Neural progenitor cell (in vitro differentiated cells): ENCODE measurements at regions not wholly inside any gene's neighbourhood (a gene's known extent, or its start where the extent isn't known, plus 50 kb on each side); places are given as distances from the start of the nearest gene placed in this dataset.

Experiments used
- DNase-seq: peaks from one replicate; pipeline ENCODE4 v3.0.0-alpha.2; 2016; ENCODE audit warnings: low spot score
- H2AFZ ChIP-seq: fragments of 200-600 bp; sonication (generic); replicated peaks from 2 replicates; pipeline ENCODE4 v1.6.1; 2016; ENCODE audit warnings: antibody characterized with exemption
- H3F3A ChIP-seq: fragments of 200-600 bp; sonication (generic); 2 replicates; pipeline ENCODE4 v1.6.1; 2016; ENCODE audit warnings: antibody characterized with exemption, low read depth
- H3K27ac ChIP-seq: fragments of 200-600 bp; sonication (generic); 2 replicates; pipeline ENCODE4 v1.5.1; 2016; ENCODE audit warnings: mild to moderate bottlenecking
- H3K27me3 ChIP-seq: fragments of 200-600 bp; sonication (generic); 2 replicates; pipeline ENCODE4 v1.6.1; 2016; ENCODE audit warnings: mild to moderate bottlenecking, moderate library complexity
- H3K36me3 ChIP-seq: fragments of 200-600 bp; sonication (generic); 2 replicates; pipeline ENCODE4 v1.5.1; 2016
- H3K4me1 ChIP-seq: fragments of 200-600 bp; sonication (generic); 2 replicates; pipeline ENCODE4 v1.6.1; 2016; ENCODE audit warnings: mixed run types
- H3K4me2 ChIP-seq: fragments of 200-600 bp; sonication (generic); 2 replicates; pipeline ENCODE4 v1.6.1; 2016
- H3K4me3 ChIP-seq: fragments of 200-600 bp; sonication (generic); 2 replicates; pipeline ENCODE4 v1.5.1; 2016
- H3K79me2 ChIP-seq: fragments of 200-600 bp; sonication (generic); 2 replicates; pipeline ENCODE4 v1.6.1; 2016; ENCODE audit warnings: low read depth
- H3K9ac ChIP-seq: fragments of 200-600 bp; sonication (generic); 2 replicates; pipeline ENCODE4 v1.6.1; 2016
- H3K9me3 ChIP-seq: fragments of 200-600 bp; sonication (generic); 2 replicates; pipeline ENCODE4 v1.5.1; 2016; ENCODE audit warnings: low read depth
- H4K20me1 ChIP-seq: fragments of 200-600 bp; sonication (generic); 2 replicates; pipeline ENCODE4 v1.6.1; 2016; ENCODE audit warnings: low read depth
- H3K27ac Mint-ChIP-seq: 3 replicates; pipeline ENCODE4 v1.8.0; 2021; ENCODE audit warnings: mixed read lengths
- H3K27me3 Mint-ChIP-seq: 2 replicates; pipeline ENCODE4 v1.8.0; 2022; ENCODE audit warnings: low read depth, mild to moderate bottlenecking, inconsistent platforms, moderate library complexity, mixed read lengths; ENCODE audit not compliant: insufficient read depth
- H3K36me3 Mint-ChIP-seq: 3 replicates; pipeline ENCODE4 v1.8.0; 2021; ENCODE audit warnings: mixed read lengths
- H3K4me1 Mint-ChIP-seq: 3 replicates; pipeline ENCODE4 v1.8.0; 2021; ENCODE audit warnings: mixed read lengths
- H3K4me3 Mint-ChIP-seq: 3 replicates; pipeline ENCODE4 v1.8.0; 2021; ENCODE audit warnings: mild to moderate bottlenecking, moderate library complexity, mixed read lengths
- H3K9me3 Mint-ChIP-seq: 3 replicates; pipeline ENCODE4 v1.8.0; 2020; ENCODE audit warnings: mixed read lengths
- CTCF ChIP-seq: fragments of 200-600 bp; sonication (generic); IDR thresholded peaks from 2 replicates; pipeline ENCODE4 v1.5.1; 2017; ENCODE audit warnings: antibody characterized with exemption, mild to moderate bottlenecking
- EZH2 ChIP-seq: fragments of 200-600 bp; sonication (generic); IDR thresholded peaks from 2 replicates; pipeline ENCODE4 v1.6.1; 2017; ENCODE audit warnings: antibody characterized with exemption, mild to moderate bottlenecking, moderate library complexity
- EZH2phosphoT487 ChIP-seq: fragments of 200-600 bp; sonication (generic); IDR thresholded peaks from 2 replicates; pipeline ENCODE4 v1.6.1; 2017; ENCODE audit warnings: antibody characterized with exemption

- Histone ChIP-seq H3F3A (no peaks in the 10 kb centered on the region), H3K4me3 (no peak overlapping the region), H2AFZ (peak overlapping the region; percentile 4), H3K9ac (no peak overlapping the region), H3K9me3 (no peaks in the 10 kb centered on the region), H3K27ac (no peak overlapping the region), H3K4me1 (no peaks in the 10 kb centered on the region), H3K79me2 (no peaks in the 10 kb centered on the region), H4K20me1 (no peaks in the 10 kb centered on the region), H3K4me2 (no peak overlapping the region), H3K27me3 (no peaks in the 10 kb centered on the region), H3K36me3 (no peaks in the 10 kb centered on the region)
- H3K4me3 Mint-ChIP-seq, result no peak overlapping the region
- H3K27ac Mint-ChIP-seq, result no peak overlapping the region
- no peaks in the 10 kb centered on the region for H3K36me3 Mint-ChIP-seq
- no peak for TF ChIP-seq EZH2
- TF ChIP-seq CTCF, result no peak
- no peak for TF ChIP-seq EZH2phosphoT487
- DNase-seq, result no peak
- H3K27me3 Mint-ChIP-seq, result peaks cover 2% of the 10 kb centered on the region
- H3K9me3 Mint-ChIP-seq, result no peaks in the 10 kb centered on the region
- no peaks in the 10 kb centered on the region for H3K4me1 Mint-ChIP-seq
Measured at GRCh38 chr5:164052536-164053093, 547.2 kb downstream of the MAT2B start.

- Histone ChIP-seq H3K9me3 (no peaks in the 10 kb centered on the region), H3K4me3 (no peak overlapping the region)
- no peaks in the 10 kb centered on the region for H3K36me3 Mint-ChIP-seq
Measured at GRCh38 chr5:164053123-164053522, 547.7 kb downstream of the MAT2B start.

GRCh38 chr5:164054461-164054860 is 549.0 kb downstream of the MAT2B start:
- Mint-ChIP-seq H3K4me1 (no peaks in the 10 kb centered on the region), H3K4me3 (no peak overlapping the region), H3K9me3 (no peaks in the 10 kb centered on the region), H3K27me3 (peaks cover 2% of the 10 kb centered on the region), H3K27ac (no peak overlapping the region), H3K36me3 (no peaks in the 10 kb centered on the region)
- Histone ChIP-seq H3K9ac (no peak overlapping the region), H3K9me3 (no peaks in the 10 kb centered on the region), H4K20me1 (no peaks in the 10 kb centered on the region), H3K4me1 (no peaks in the 10 kb centered on the region), H3K79me2 (no peaks in the 10 kb centered on the region), H3K4me2 (no peak overlapping the region), H3K27me3 (no peaks in the 10 kb centered on the region), H3K27ac (no peak overlapping the region), H3K4me3 (no peak overlapping the region), H3F3A (no peaks in the 10 kb centered on the region), H3K36me3 (no peaks in the 10 kb centered on the region), H2AFZ (no peak overlapping the region)
- DNase-seq, result no peak
- TF ChIP-seq CTCF, result no peak
- TF ChIP-seq EZH2phosphoT487, result no peak
- no peak for TF ChIP-seq EZH2

More at GRCh38 chr5:164053123-164053522, 547.7 kb downstream of the MAT2B start:
- Histone ChIP-seq H3K27me3 (no peaks in the 10 kb centered on the region), H3K4me1 (no peaks in the 10 kb centered on the region), H3K27ac (no peak overlapping the region), H3K79me2 (no peaks in the 10 kb centered on the region), H3K36me3 (no peaks in the 10 kb centered on the region), H2AFZ (no peak overlapping the region), H4K20me1 (no peaks in the 10 kb centered on the region), H3K4me2 (no peak overlapping the region), H3K9ac (no peak overlapping the region), H3F3A (no peaks in the 10 kb centered on the region)
- no peak overlapping the region for H3K27ac Mint-ChIP-seq
- H3K4me1 Mint-ChIP-seq, result no peaks in the 10 kb centered on the region
- H3K27me3 Mint-ChIP-seq, result peaks cover 2% of the 10 kb centered on the region
- DNase-seq, result no peak
- H3K4me3 Mint-ChIP-seq, result no peak overlapping the region
- TF ChIP-seq EZH2, result no peak
- no peak for TF ChIP-seq CTCF
- TF ChIP-seq EZH2phosphoT487, result no peak
- H3K9me3 Mint-ChIP-seq, result no peaks in the 10 kb centered on the region
